KBM-7 (cell line): ENCODE measurements at regions not wholly inside any gene's neighbourhood (a gene's known extent, or its start where the extent isn't known, plus 50 kb on each side); places are given as distances from the start of the nearest gene placed in this dataset.

Experiments used
- DNase-seq: peaks from one replicate; pipeline ENCODE4 v3.0.0-alpha.2; 2015
- in situ Hi-C: fragments of 300-500 bp; cut with MboI; formaldehyde crosslinking; loops from 2 replicates; pipeline ENCODE4 v1.14.3; 2020; ENCODE audit warnings: low sequenced_read_pairs, low pct_unique_long_range_greater_than_20kb, mixed read lengths

GRCh38 chr6:148147463-148147830 lies 195.2 kb upstream of the SASH1 start:
- in situ Hi-C loops: no loop called here
- DNase-seq: no peak

GRCh38 chr6:148151896-148152643 lies 190.6 kb upstream of the SASH1 start:
- DNase-seq: no peak
- in situ Hi-C loops: no loop called here

GRCh38 chr6:148154668-148155067 lies 188.0 kb upstream of the SASH1 start:
- no peak for DNase-seq
- in situ Hi-C loops: no loop called here

GRCh38 chr6:148155293-148155692 lies 187.3 kb upstream of the SASH1 start:
- DNase-seq: no peak
- in situ Hi-C loops: no loop called here

- no peak for DNase-seq
- in situ Hi-C loops: no loop called here
Measured at GRCh38 chr6:148157841-148158240, 184.8 kb upstream of the SASH1 start.

GRCh38 chr6:148164645-148165044 lies 178.0 kb upstream of the SASH1 start:
- in situ Hi-C loops: no loop called here
- no peak for DNase-seq

DNA sequence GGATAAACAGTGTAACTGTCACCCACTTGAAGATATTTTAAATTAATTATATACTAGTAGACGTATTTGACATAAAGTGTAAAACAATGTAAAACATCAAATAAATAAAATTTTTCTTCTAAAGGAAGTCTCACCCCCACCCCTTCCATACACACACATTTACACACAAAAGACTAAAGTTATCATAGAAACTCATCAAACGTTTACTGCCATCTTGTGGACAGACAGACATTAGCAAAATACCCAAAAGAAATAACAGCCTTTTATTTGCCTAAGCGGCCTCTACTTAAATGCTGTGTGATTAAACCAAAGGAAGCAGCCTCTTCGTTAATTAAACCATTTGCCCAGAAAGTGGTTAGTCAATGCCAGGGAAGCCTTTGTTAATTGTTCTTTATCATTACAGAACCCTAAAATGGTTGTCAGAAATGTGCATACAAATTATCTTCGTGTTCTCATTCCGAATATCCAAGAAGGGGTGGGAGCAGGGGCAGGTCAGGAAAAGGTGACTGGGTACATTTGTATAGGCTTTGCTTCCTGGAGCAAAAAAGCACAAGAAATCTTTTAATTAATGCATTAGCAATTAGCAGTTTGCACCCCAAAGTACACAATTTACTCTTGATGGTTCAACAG lies 176.2 kb upstream of the SASH1 start:
- in situ Hi-C loops: no loop called here
- DNase-seq: peak; percentile 57

DNA sequence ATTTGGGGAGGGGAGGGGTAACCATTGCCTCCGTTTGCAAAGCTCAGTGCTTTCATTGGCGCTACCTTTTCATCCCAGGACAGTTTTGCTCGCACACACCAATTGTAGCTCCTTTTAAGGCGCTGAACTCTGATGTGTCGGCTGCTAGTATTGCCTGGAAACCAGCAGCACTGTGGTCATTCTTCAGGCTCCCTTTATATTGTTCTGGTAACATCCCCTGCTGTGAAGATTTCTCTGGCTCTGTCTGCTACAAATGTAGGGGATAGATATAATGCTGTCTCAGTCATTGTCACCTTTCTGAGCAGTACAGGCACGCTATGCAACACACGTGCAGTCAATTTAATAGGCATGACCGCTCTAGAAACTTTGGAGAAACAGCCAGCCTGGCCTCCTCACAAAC lies 172.9 kb upstream of the SASH1 start:
- no peak for DNase-seq
- in situ Hi-C loops: no loop called here

DNA sequence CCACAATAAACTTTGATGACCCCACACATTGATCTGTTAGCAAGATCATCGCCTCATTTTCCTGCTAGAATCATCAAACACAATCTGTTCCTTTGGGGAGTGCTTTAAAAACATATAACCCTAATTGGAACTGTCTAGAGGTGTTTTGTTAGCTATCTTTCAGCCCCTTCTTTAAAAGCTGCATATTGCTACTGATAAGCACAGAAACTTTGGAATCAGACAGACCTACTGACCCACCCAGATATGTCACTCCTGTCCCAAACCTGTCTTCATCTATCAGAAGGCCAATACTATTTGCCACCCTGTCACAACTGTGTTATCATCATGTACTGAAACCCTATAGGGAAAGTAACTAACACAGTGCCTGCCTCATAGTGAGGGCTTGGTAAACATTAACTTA lies 172.4 kb upstream of the SASH1 start:
- no peak for DNase-seq
- in situ Hi-C loops: no loop called here

- in situ Hi-C loops: no loop called here
- DNase-seq: no peak
Measured at GRCh38 chr6:148173548-148173947, 169.1 kb upstream of the SASH1 start.

- in situ Hi-C loops: loop anchor here (25.0 kb wide), 1 partner anchor 287 kb away; no protein-coding TSS in a partner anchor
- no peak for DNase-seq
Measured at GRCh38 chr6:148175550-148176188, 167.0 kb upstream of the SASH1 start.

GRCh38 chr6:148177589-148178233 lies 164.9 kb upstream of the SASH1 start:
- in situ Hi-C loops: loop anchor here (25.0 kb wide), 1 partner anchor 285 kb away; no protein-coding TSS in a partner anchor
- peak; percentile 43 for DNase-seq

- in situ Hi-C loops: loop anchor here (25.0 kb wide), 1 partner anchor 283 kb away; no protein-coding TSS in a partner anchor
- DNase-seq: peak; percentile 26
Measured at GRCh38 chr6:148179786-148180185, 162.9 kb upstream of the SASH1 start.

- in situ Hi-C loops: loop anchor here (25.0 kb wide), 1 partner anchor 280 kb away; no protein-coding TSS in a partner anchor
Measured at GRCh38 chr6:148182378-148182777, 160.3 kb upstream of the SASH1 start.

GRCh38 chr6:148183776-148184175 lies 158.9 kb upstream of the SASH1 start:
- in situ Hi-C loops: loop anchor here (25.0 kb wide), 1 partner anchor 279 kb away; no protein-coding TSS in a partner anchor
- no peak for DNase-seq

More at GRCh38 chr6:148182378-148182777, 160.3 kb upstream of the SASH1 start:
- DNase-seq: no peak

GRCh38 chr6:148186916-148187315 lies 155.7 kb upstream of the SASH1 start:
- no peak for DNase-seq
- in situ Hi-C loops: loop anchor here (25.0 kb wide), 1 partner anchor 275 kb away; no protein-coding TSS in a partner anchor

GRCh38 chr6:148192310-148192709 lies 150.3 kb upstream of the SASH1 start:
- in situ Hi-C loops: loop anchor here (25.0 kb wide), 1 partner anchor 270 kb away; no protein-coding TSS in a partner anchor
- DNase-seq: no peak

GRCh38 chr6:148193063-148193680 lies 149.5 kb upstream of the SASH1 start:
- in situ Hi-C loops: loop anchor here (25.0 kb wide), 1 partner anchor 269 kb away; no protein-coding TSS in a partner anchor

DNA sequence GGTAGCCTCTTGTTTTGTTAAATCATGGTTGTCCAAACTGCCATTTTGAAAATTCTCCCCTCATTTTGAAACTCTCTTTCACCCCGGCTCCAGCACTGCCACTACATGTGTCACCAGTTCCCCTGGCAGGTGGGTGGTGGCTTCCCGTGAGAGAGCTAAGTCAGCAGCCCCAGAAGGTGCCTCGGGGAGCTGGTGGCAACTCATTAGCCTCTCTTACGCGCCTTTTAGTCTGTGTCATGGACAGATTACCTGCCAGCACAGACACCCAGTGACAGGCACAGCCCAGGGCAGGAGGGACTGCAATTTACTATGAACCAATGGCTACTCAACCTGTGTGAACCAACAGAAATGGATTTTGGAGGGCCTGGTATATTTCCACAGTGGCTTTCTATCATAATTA lies 147.1 kb upstream of the SASH1 start:
- in situ Hi-C loops: loop anchor here (25.0 kb wide), 1 partner anchor 267 kb away; no protein-coding TSS in a partner anchor
- DNase-seq: no peak

More at GRCh38 chr6:148193063-148193680, 149.5 kb upstream of the SASH1 start:
- DNase-seq: no peak
